ENCODE measurements at regions not wholly inside any gene's neighbourhood (a gene's known extent, or its start where the extent isn't known, plus 50 kb on each side); places are given as distances from the start of the nearest gene placed in this dataset.

DNA sequence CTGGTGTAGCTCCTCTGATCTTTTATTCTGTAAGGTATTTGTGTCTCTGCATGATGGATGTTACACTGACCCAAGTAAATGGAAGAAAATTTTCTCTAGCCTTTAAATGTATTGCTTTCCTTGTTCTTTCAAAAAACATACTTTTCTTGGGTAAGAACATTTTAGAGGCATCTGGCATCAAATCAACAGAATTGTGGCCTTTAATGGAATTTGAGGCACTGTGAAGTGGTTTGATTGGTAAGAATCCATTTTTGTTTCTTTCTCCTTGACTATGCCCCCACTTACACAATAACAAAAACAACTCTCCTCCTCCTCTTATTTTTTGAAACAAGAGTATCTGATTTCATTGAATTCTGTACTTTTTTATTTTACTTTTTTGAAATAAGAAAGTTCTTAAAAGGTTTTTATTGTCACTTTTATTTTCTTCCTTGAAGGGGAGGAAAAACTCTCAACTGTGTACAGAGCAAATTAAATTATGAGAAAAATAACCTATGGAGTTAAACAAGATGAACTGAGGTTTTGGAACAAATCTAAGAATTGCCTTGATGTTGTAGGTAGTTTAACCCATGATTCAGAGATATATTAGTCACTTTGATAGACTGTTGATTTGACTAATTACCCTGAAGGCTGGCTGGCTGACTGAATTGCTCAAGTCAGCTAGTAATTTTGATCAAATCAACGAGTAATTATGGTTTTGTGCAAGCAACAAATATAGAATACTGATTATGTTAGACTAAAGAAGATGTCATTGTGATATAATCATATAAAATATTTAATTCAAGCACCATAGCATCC, 146.4 kb downstream of the FHIP1A start:
- TF ChIP-seq, protein P1, sequence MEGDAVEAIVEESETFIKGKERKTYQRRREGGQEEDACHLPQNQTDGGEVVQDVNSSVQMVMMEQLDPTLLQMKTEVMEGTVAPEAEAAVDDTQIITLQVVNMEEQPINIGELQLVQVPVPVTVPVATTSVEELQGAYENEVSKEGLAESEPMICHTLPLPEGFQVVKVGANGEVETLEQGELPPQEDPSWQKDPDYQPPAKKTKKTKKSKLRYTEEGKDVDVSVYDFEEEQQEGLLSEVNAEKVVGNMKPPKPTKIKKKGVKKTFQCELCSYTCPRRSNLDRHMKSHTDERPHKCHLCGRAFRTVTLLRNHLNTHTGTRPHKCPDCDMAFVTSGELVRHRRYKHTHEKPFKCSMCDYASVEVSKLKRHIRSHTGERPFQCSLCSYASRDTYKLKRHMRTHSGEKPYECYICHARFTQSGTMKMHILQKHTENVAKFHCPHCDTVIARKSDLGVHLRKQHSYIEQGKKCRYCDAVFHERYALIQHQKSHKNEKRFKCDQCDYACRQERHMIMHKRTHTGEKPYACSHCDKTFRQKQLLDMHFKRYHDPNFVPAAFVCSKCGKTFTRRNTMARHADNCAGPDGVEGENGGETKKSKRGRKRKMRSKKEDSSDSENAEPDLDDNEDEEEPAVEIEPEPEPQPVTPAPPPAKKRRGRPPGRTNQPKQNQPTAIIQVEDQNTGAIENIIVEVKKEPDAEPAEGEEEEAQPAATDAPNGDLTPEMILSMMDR (IDR thresholded peaks at IDR 0.05; ENCODE audit: control extremely low read depth, extremely low read depth, low read depth, missing control alignments): no peak
- no peak for DNase-seq (ENCODE audit: extremely low spot score)
- ChIA-PET POLR2A (no interaction called here), CTCF (no interaction called here)

- TF ChIP-seq, protein P1 (IDR thresholded peaks at IDR 0.05; ENCODE audit: control extremely low read depth, extremely low read depth, low read depth, missing control alignments): no peak
- POLR2A ChIA-PET: no interaction called here
- DNase-seq (ENCODE audit: extremely low spot score): no peak
- CTCF ChIA-PET: interaction anchor here (1.1 to 1.8 kb wide), 3 partner anchors 14 to 49 kb away, joined by 3 to 4 read pairs (median 4); no protein-coding TSS in a partner anchor
Measured at GRCh38 chr4:151558496-151559113, 149.6 kb downstream of the FHIP1A start.

GRCh38 chr4:151559595-151559994, 150.6 kb downstream of the FHIP1A start:
- ChIA-PET CTCF (interaction anchor here (1.1 to 1.6 kb wide), 2 partner anchors 19 to 50 kb away, joined by 4 to 5 read pairs; no protein-coding TSS in a partner anchor), POLR2A (no interaction called here)
- no peak for DNase-seq (ENCODE audit: extremely low spot score)
- TF ChIP-seq, protein P1 (IDR thresholded peaks at IDR 0.05; ENCODE audit: control extremely low read depth, extremely low read depth, low read depth, missing control alignments): no peak

DNA sequence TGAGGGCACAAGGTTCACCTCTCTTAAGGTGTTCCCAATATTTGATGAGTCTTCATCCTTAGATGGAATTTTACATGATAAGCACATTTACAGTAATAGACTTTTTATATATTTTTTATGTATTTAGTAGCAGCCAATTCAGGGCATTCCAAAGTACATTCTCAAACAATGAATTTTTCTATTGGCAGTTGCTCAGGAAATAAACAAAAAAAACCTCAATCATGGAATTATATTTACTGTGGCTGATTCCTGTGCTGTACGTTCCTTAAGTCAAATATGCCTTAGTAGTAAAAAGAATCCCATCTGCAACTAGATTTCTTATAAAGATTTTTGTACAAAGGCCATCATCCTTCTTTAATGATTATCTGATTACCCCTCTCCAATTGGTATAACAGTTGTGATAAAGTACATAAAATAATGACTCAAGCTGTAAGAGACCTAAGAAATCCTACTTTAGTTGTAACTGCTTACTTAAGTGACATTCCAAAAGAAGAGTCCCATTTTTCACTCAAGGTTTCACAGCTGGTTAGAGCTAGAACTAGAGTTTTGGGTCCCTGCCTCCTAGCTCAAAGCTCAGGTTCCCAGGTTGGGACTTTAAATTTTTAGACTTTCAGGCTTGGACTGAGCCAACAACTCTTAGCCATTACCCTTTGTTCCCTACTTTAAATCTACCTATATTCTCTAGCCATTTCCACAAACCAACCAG, 152.7 kb downstream of the FHIP1A start:
- TF ChIP-seq, protein P1 (IDR thresholded peaks at IDR 0.05; ENCODE audit: control extremely low read depth, extremely low read depth, low read depth, missing control alignments): no peak
- no peak for DNase-seq (ENCODE audit: extremely low spot score)
- CTCF ChIA-PET: interaction anchor here (1.4 kb wide), 1 partner anchor 9 kb away, joined by 4 read pairs; no protein-coding TSS in a partner anchor
- POLR2A ChIA-PET: no interaction called here

- CTCF ChIA-PET: no interaction called here
- POLR2A ChIA-PET: no interaction called here
- TF ChIP-seq, protein P1 (IDR thresholded peaks at IDR 0.05; ENCODE audit: control extremely low read depth, extremely low read depth, low read depth, missing control alignments): no peak
- DNase-seq (ENCODE audit: extremely low spot score): no peak
Measured at GRCh38 chr4:151563194-151563593, 154.2 kb downstream of the FHIP1A start.

GRCh38 chr4:151564321-151564720, 155.3 kb downstream of the FHIP1A start:
- TF ChIP-seq, protein P1 (IDR thresholded peaks at IDR 0.05; ENCODE audit: control extremely low read depth, extremely low read depth, low read depth, missing control alignments): no peak
- ChIA-PET CTCF (no interaction called here), POLR2A (no interaction called here)
- no peak for DNase-seq (ENCODE audit: extremely low spot score)
